ENCODE measurements at regions not wholly inside any gene's neighbourhood (a gene's known extent, or its start where the extent isn't known, plus 50 kb on each side); places are given as distances from the start of the nearest gene placed in this dataset.

DNA sequence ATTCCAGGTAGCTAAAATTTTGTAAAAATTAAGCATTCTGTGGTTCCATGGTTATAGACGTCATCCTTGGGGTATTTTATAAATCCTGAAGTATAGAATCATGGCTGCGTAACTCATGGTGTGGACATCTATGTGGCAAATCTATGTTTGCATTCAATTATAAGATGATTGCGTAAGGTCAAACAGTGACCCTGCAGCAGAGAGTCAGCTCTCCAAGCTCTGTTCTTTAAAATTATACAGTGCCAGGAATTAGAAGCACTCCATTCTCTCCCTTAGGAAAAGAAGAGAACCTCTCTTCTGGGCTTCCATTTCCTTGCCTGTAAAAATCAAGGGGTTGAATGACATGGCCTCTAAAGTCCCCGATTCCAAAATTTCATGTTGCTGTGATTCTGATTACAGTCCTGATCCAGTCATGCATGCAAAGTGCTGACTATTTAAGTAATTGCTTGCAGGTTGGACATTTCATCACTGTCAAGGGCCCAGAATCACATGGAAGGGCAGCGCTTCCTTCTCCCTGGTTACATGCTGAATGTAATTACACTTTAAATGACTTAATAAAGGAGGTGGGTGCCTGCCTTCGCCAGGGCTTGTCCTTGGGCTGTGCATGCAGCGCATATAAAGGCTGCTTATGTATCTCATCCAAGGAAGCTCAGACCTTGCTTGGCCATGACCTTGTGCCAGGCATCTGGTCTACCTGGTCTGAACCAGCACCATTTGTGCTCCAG lies 550.7 kb downstream of the TYW1 start:
- no peaks in the 10 kb centered on the region for H3K27me3 ChIP-seq
- WGBS (ENCODE audit: insufficient coverage, low coverage, low lambda C conversion rate, missing lambda C conversion rate), result 79% methylated on average over 7 of the region's 7 CpGs
- H3K4me3 ChIP-seq, result no peak overlapping the region
- ATAC-seq (no peak), DNase-seq (no peak)
- H3K9me3 ChIP-seq, result no peaks in the 10 kb centered on the region
- no peaks in the 10 kb centered on the region for H3K4me1 ChIP-seq
- no peak for TF ChIP-seq POLR2A (IDR thresholded peaks at IDR 0.05)
- TF ChIP-seq, protein P1, sequence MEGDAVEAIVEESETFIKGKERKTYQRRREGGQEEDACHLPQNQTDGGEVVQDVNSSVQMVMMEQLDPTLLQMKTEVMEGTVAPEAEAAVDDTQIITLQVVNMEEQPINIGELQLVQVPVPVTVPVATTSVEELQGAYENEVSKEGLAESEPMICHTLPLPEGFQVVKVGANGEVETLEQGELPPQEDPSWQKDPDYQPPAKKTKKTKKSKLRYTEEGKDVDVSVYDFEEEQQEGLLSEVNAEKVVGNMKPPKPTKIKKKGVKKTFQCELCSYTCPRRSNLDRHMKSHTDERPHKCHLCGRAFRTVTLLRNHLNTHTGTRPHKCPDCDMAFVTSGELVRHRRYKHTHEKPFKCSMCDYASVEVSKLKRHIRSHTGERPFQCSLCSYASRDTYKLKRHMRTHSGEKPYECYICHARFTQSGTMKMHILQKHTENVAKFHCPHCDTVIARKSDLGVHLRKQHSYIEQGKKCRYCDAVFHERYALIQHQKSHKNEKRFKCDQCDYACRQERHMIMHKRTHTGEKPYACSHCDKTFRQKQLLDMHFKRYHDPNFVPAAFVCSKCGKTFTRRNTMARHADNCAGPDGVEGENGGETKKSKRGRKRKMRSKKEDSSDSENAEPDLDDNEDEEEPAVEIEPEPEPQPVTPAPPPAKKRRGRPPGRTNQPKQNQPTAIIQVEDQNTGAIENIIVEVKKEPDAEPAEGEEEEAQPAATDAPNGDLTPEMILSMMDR (IDR thresholded peaks at IDR 0.05), result no peak
- intact Hi-C loops (cut with DNase I), result no loop called here
- H3K27ac ChIP-seq, result no peak overlapping the region
- H3K36me3 ChIP-seq, result no peaks in the 10 kb centered on the region

DNA sequence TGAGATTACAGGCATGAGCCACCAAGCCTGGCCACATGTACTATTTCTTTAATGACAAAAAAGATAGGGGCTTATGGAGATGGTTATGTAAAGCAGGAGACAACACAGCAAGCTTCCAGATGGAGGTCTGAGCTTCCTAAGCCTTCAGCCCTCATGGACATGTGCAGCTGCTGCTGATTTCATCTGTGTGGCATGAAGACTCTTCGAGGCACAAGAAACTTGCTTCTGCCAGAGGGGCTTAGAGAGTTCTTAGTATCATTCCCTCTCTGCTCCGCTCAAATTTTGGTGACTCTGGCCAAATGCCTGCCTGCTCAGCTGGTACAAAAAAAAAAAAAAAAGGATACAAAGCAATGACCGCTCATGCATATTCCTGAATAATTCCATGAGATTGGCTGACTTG lies 552.5 kb downstream of the TYW1 start:
- Histone ChIP-seq H3K27me3 (no peaks in the 10 kb centered on the region), H3K27ac (no peak overlapping the region), H3K9me3 (no peaks in the 10 kb centered on the region), H3K36me3 (no peaks in the 10 kb centered on the region), H3K4me1 (no peaks in the 10 kb centered on the region), H3K4me3 (no peak overlapping the region)
- DNase-seq (no peak), ATAC-seq (no peak)
- intact Hi-C loops (cut with DNase I), result no loop called here
- TF ChIP-seq, protein P1 (IDR thresholded peaks at IDR 0.05), result no peak
- no peak for TF ChIP-seq POLR2A (IDR thresholded peaks at IDR 0.05)
- 65% methylated on average over 3 of the region's 3 CpGs for WGBS (ENCODE audit: insufficient coverage, low coverage, low lambda C conversion rate, missing lambda C conversion rate)

DNA sequence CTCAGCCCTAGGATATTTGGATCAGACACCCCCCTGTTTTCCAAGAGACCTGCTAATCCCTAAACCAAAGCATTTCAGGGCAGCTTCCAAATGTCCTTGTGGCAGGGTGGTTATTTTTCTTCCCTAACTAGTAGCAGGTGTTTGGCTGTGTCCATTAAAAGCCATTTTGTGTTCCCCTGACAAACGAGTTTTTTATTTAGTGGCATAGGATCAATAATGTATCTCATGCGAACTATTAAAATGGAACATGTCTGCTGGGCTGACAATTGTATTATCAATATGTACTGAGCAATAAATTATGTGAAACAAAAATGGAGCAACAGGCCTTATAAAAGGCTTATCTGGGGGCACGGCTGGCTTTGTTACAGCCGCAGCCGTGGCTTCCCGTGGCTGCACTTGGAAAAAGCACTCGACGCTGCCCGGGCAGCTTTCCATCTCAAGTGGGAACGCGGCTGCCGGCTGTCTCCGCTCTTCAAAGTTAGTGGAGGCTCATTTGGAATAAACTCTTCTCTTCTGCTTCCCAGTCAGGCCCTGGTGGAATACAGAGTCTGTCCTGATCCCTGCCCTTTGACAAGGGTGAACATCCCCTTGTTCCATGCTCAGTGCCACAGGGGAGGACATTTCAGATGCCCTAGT lies 554.3 kb downstream of the TYW1 start:
- H3K27ac ChIP-seq, result no peak overlapping the region
- TF ChIP-seq, protein P1 (IDR thresholded peaks at IDR 0.05), result no peak
- no peak for TF ChIP-seq POLR2A (IDR thresholded peaks at IDR 0.05)
- no peak for ATAC-seq
- no peak for DNase-seq
- no peaks in the 10 kb centered on the region for H3K4me1 ChIP-seq
- no peaks in the 10 kb centered on the region for H3K27me3 ChIP-seq
- WGBS (ENCODE audit: insufficient coverage, low coverage, low lambda C conversion rate, missing lambda C conversion rate), result 94% methylated on average over 13 of the region's 13 CpGs
- no peak overlapping the region for H3K4me3 ChIP-seq
- H3K9me3 ChIP-seq, result no peaks in the 10 kb centered on the region
- H3K36me3 ChIP-seq, result no peaks in the 10 kb centered on the region
- intact Hi-C loops (cut with DNase I), result no loop called here

DNA sequence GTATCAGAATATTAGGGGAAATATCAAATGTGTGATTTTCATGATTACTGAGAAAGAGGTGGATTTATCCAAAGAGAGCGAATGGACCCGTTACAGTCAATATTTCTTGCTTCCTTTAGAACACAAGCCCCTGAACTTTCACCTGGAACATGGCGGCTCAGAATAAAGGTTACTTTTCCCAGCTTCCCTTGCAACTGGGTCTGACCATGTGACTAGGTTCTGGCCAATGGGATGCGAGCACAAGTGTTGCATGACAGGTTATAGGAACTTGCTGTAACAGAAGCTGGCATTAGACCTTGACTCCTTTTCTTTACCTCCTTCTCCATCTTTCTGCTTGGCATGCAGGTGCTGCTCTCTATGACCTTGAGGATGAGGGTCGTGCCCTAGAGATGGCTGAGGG lies 556.1 kb downstream of the TYW1 start:
- Histone ChIP-seq H3K36me3 (no peaks in the 10 kb centered on the region), H3K27me3 (no peaks in the 10 kb centered on the region), H3K9me3 (no peaks in the 10 kb centered on the region), H3K4me1 (no peaks in the 10 kb centered on the region), H3K4me3 (no peak overlapping the region), H3K27ac (no peak overlapping the region)
- ATAC-seq (no peak), DNase-seq (no peak)
- intact Hi-C loops (cut with DNase I), result no loop called here
- no peak for TF ChIP-seq POLR2A (IDR thresholded peaks at IDR 0.05)
- TF ChIP-seq, protein P1 (IDR thresholded peaks at IDR 0.05), result no peak
- 73% methylated on average over 4 of the region's 5 CpGs for WGBS (ENCODE audit: insufficient coverage, low coverage, low lambda C conversion rate, missing lambda C conversion rate)
